ENCODE measurements at regions not wholly inside any gene's neighbourhood (a gene's known extent, or its start where the extent isn't known, plus 50 kb on each side); places are given as distances from the start of the nearest gene placed in this dataset.

DNA sequence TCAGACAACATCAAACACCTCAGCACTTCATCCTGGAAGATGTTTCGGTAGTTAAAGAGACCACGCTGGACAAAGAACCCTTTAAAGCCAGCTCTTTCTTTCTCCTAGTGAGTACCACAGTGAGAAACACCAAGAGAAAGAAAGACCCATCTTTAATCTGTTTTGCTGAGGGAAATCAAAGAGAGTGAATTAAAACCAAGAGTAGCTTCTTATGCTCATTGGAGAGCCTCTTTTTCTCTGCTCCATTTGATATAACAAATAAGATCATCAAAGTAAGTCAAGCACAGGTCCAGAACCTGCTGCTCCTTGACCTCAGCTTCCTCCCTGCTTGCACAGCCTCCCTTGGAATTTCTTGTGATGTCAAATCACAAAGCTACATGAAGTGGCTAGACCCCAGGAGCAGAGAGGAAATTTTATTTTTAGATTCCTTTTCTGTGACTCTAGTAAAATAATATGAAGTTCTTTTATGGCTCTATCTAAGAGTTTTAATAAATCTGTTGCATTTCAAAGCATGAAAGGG lies 436.4 kb downstream of the C3orf38 start:
- DNase-seq = no peak

DNA sequence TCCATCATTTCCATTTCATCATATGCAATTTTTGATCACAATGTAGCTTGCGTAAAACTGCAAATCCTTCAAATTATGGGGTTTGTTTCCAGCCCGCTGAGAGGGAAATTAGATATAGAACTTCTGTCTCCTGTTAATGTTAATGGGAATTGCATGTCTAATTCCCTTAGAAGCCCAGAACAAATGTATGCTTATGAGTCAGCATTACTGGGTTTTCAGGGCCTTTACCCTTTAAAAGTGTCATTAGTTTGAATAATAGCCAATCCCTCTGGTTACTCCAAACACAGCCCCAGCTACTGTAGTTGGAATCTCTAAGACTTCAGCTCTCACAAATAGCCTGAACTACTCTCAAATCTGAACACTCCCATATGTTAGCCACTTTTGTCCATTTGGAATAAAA lies 439.4 kb downstream of the C3orf38 start:
- DNase-seq = no peak

GRCh38 chr3:88595026-88595425 lies 445.3 kb downstream of the C3orf38 start:
- no peak for DNase-seq

- DNase-seq = no peak
These were observed 446.7 kb downstream of the C3orf38 start for GRCh38 chr3:88596451-88596850.

GRCh38 chr3:88610820-88611219 lies 461.1 kb downstream of the C3orf38 start:
- DNase-seq = no peak

DNA sequence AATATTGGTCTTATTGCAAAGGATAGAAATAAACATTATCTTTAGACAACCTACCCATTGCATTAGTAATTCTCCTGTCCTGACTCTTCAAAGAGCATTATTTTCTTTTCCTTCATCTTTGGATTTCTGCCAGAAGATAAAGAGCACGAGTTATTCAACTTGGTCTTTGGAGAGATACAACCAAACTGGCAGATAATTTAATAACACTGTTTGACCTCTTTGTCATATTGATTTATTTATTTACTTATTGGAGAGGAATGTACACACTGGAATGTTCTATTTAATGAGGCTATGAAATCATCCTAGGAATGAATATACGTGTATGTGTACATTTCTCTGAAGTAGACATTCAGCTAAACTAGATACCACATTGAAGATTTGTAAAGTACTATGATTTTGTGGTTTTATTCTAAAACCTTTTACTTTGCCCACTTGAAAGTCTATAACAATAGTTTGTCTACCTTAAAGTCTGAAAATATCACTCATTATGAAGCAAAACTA lies 462.1 kb downstream of the C3orf38 start:
- DNase-seq = no peak

- DNase-seq = no peak
These were observed 466.7 kb downstream of the C3orf38 start for GRCh38 chr3:88616413-88616812.

GRCh38 chr3:88617283-88617682 lies 467.5 kb downstream of the C3orf38 start:
- DNase-seq = no peak

DNA sequence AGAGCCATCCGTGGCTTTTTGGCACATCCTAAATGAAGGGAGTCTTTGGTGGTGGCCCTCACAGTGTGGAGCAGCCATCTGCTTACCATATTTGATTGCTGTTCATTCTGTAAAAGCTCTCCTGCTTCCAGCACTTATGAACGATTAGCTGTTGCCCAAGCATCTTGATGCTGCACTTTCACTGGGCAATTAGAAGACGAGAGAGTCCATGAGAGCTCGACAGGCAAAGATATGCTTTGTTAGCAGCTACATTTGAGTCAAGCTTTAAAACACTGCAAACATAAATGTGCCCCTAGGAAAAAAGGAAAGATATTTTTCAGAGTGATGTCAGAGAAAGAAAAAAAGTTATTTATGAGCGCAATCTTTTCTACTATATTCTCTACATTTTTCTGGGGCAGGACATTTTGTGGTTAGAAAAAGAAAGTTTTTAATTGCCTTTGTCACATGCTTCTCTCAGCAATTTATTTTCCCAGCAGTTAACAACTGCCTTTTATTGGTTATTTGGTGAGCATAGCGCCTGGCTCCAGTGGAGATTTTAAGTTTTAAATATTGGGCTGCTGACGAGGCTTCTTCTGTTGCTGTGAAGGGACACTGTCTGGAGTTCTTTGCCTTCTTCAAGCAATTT lies 468.4 kb downstream of the C3orf38 start:
- DNase-seq = no peak

DNA sequence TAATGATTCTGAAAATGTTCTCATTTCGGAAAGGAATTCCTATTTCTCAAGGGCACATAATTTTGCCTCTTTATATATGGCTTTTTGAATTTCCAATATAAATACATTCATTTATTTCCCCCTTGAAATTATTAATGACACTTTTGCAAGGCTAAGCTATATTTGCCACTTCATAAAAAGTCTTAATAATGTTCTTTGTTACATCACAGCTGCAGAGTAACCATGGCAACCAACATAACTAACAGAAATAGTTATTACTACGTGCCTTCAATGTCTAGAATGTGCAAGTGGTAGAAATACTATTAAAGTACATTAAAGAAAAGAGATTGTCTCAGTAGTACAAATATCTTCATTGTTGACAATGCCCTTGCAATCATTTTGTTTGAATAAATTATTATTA lies 471.8 kb downstream of the C3orf38 start:
- no peak for DNase-seq

GRCh38 chr3:88623709-88624108 lies 473.9 kb downstream of the C3orf38 start:
- no peak for DNase-seq

DNA sequence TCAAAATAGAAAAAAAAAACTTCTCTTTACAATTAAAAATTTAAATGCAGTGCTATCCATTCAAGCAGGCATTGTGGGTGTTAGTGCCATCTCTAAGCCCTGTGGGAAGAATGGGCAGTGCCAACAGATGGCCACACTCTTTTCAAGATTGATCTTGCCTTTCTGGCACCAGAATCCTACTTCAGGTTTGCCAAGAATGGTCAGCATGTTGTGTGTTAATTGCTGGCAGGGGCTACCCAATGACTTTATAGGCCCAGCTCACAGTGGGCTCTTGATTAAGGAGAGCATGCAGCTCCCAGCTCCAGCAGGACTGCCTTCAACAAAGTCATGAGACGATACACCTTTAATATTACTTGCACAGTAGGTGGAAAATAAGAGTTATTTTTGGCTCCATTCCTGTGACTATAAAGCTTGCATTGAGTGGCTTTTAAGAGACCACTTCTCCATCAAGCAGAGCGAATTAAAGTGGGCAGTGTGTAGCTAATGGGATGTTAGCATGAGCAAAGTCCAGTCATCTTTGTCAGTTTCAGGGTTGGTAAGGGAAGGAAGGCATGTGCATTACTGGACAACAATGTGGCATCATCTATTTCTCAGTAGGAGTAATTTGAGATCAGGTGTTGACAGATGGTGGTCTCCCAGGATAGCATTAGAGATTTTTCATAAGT lies 476.8 kb downstream of the C3orf38 start:
- DNase-seq = no peak

DNA sequence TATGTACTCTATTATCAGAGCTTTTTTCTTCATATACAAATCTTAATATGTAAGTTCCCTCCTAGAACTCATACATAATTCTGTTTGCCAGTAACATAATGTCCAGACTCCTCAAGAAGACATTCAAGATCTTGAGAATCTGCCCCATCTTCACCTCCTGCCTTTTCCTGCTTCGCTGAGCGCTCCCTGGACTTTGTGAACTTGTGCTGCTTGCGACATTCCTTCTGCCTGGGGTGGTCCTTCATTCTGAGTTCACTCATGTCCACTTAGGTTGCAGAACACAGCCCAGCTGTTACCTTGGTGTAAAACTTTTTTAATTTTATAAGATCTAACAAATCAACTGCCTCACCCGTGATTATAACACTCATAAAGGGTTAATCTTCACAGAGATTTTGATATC lies 478.5 kb upstream of the EPHA3 start:
- DNase-seq = no peak

- DNase-seq = no peak
These were observed 475.2 kb upstream of the EPHA3 start for GRCh38 chr3:88632226-88632625.

GRCh38 chr3:88640581-88640980 lies 466.8 kb upstream of the EPHA3 start:
- DNase-seq = no peak

GRCh38 chr3:88641033-88641604 lies 466.3 kb upstream of the EPHA3 start:
- no peak for DNase-seq

DNA sequence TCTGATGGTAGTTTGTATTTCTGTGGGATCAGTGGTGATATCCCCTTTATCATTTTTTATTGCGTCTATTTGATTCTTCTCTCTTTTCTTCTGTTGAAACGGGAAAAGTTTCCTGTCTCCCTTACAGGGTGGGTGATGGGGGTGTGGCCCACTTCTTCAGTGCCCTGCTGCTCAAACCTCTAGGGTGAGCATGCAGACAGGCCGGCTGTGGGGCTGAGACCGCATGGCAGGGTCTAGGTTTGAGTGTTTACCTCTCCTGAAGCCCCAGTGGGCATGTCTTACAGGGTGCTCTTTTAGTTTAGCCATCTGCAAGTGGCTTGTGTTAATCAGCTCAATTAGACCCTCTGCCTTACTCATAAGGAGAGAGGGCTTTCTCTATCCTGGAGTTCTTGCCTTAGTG lies 450.0 kb upstream of the EPHA3 start:
- DNase-seq = no peak

DNA sequence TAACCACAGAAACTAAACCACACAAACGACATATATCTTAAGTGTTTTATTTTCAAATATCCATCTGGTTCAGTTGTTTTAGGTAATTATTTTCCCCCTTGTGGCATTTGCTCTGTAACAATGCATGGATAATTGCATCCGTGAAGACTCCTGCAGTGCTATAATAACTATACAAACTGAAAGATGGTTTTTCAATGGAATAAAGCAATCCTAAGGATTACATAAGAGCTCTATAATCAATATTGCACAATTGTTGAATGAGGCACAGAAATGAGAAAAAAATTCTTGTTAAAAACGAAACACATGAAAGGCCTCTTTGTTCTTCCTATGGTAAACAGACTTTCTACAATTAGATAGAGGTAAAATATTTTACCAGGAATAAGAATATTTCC lies 446.0 kb upstream of the EPHA3 start:
- DNase-seq = no peak

- DNase-seq = no peak
These were observed 439.2 kb upstream of the EPHA3 start for GRCh38 chr3:88668180-88668579.

DNA sequence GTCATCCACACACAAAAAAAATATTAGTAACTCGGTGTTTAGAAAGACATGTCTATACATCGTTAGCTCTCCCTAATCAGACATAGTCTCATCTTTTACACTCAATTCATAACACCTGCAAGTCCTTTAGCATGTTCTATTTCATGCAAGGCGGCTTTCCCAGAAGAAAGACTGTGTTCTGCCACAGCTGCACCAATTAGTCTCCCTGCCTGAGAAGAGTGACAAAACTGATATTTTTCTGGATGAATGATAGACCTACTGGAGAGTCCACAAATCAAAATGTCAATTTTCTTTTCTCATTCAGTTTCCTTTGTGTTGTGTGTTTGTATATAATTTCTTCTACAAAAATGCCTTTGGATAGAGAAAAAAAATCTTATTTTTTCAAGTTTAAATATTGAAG lies 435.8 kb upstream of the EPHA3 start:
- DNase-seq = no peak

DNA sequence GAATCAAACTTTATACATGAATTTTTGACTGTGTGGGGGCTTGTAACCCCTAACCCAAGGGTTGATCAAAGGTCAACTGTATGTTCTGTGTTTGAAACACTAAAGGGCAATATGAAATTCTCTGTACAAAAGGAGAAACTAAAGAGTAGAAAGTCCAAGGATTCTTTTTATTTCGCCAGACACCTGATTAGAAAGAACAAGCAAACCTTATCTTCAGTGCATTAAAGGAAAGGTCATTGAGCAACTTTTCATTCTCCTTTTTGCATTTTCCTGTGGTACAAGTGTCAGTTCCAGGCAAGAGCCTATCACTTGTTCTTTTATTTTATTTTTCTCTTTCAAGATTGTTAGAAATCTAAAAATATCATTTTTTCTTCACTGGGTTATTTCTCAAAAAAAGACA lies 430.1 kb upstream of the EPHA3 start:
- no peak for DNase-seq

DNA sequence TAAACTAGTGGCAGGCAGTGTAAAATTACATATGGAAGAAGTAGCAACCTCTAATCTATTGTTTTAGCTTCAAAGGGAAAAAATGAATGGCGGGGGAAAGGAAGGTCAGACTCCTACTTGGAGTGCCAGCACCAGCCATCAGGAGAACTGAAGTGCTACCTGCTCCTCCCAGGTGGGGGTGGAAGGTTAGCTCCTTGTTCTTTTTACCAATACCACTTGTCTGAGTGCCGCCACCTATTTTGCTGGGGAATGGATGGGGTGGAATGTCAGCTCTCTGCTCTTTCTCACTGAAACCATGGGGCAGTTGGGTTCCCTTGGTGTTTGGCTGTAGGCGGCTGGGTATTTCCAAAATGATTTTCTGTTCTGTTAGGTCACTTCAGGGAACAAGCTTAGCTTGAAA lies 428.7 kb upstream of the EPHA3 start:
- DNase-seq = no peak

GRCh38 chr3:88690287-88690686 lies 417.1 kb upstream of the EPHA3 start:
- no peak for DNase-seq

DNA sequence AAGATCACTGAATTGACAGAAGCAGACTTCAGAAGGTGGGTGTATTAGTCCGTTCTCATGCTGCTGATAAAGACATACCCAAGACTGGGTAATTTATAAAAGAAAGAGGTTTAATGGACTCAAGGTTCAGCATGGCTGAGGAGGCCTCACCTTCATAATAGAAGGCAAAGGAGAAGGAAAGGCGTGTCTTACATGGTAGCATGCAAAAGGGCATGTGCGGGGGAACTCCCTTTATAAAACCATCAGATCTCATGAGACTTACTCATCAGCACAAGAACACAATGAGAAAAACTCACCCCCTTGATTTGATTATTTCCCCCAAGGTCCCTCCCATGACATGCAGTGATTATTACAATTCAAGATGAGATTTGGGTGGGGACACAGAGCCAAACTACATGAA lies 416.3 kb upstream of the EPHA3 start:
- no peak for DNase-seq

Measured in CD4-positive, alpha-beta T cell treated with Interleukin-15 for 1 hour (primary cell).